IMR-90 (cell line): ENCODE measurements at regions not wholly inside any gene's neighbourhood (a gene's known extent, or its start where the extent isn't known, plus 50 kb on each side); places are given as distances from the start of the nearest gene placed in this dataset.

Source experiments
- BHLHE40 ChIP-seq: fragments of 150-350 bp; IDR thresholded peaks from 2 replicates; pipeline ENCODE4 v1.6.1; 2016; ENCODE audit warnings: mild to moderate bottlenecking, low read depth, low read length
- CEBPB ChIP-seq: IDR thresholded peaks from 2 replicates; pipeline ENCODE4 v1.6.1; 2012; ENCODE audit warnings: low read depth, low read length, improper control_type of control experiment
- CHD1 ChIP-seq: IDR thresholded peaks from 2 replicates; pipeline ENCODE4 v1.6.1; 2012; ENCODE audit warnings: low read depth, low read length, improper control_type of control experiment
- FOS ChIP-seq: fragments of 150-350 bp; IDR thresholded peaks from 2 replicates; pipeline ENCODE4 v1.6.1; 2016; ENCODE audit warnings: low read depth, low read length
- MAFK ChIP-seq: IDR thresholded peaks from 2 replicates; pipeline ENCODE4 v1.6.1; 2012; ENCODE audit warnings: low read depth, low read length, improper control_type of control experiment
- POLR2A ChIP-seq: IDR thresholded peaks from 2 replicates; pipeline ENCODE4 v1.6.1; 2012; ENCODE audit warnings: mild to moderate bottlenecking, low read depth, low read length
- RAD21 ChIP-seq: IDR thresholded peaks from 2 replicates; pipeline ENCODE4 v1.6.1; 2012; ENCODE audit warnings: low read length, improper control_type of control experiment
- RCOR1 ChIP-seq: IDR thresholded peaks from 2 replicates; pipeline ENCODE4 v1.6.1; 2012; ENCODE audit warnings: mild to moderate bottlenecking, low read length, improper control_type of control experiment; ENCODE audit not compliant: insufficient replicate concordance
- RFX5 ChIP-seq: IDR thresholded peaks from 2 replicates; pipeline ENCODE4 v1.8.0; 2012; ENCODE audit warnings: low read depth, mild to moderate bottlenecking, low read length, moderate library complexity
- SMC3 ChIP-seq: fragments of 150-350 bp; IDR thresholded peaks from 2 replicates; pipeline ENCODE4 v1.6.1; 2016; ENCODE audit warnings: low read depth, mild to moderate bottlenecking, antibody characterized with exemption, low read length, moderate library complexity
- TF ChIP-seq, protein P1 (sequence below): fragments of 150-350 bp; IDR thresholded peaks from 2 replicates; pipeline ENCODE4 v1.6.1; 2017; ENCODE audit warnings: mild to moderate bottlenecking, antibody characterized with exemption, low read length, low read depth
- TF ChIP-seq, protein P2 (sequence below): conservative IDR thresholded peaks from 2 replicates; pipeline ENCODE4 v1.5.1; 2012; ENCODE audit warnings: mild to moderate bottlenecking, low read depth, low read length, improper control_type of control experiment
- TF ChIP-seq, protein P3 (sequence below): fragments of 150-350 bp; IDR thresholded peaks from 2 replicates; pipeline ENCODE4 v1.6.1; 2016; ENCODE audit warnings: low read depth, mild to moderate bottlenecking, low read length, moderate library complexity, borderline replicate concordance

DNA sequence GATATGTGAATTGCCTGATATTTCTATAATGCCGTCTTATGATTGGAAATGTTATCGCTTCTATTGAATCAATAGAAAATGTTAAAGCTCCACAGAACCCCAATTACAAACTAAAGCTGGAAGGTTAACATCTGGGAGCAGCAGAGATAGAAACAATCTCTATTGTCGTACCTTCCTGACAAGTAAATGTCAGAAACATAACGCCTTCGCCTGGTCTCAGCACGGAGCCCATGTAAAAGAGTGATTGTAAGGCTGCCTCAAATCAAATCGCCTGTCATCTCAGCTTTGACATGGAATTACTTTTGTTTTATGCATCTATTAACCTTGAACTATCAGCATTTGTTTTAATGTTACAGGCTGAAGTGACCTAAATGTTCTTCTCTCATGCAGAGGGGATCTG lies 885.9 kb upstream of the PIK3C3 start:
- TF ChIP-seq, protein P1, sequence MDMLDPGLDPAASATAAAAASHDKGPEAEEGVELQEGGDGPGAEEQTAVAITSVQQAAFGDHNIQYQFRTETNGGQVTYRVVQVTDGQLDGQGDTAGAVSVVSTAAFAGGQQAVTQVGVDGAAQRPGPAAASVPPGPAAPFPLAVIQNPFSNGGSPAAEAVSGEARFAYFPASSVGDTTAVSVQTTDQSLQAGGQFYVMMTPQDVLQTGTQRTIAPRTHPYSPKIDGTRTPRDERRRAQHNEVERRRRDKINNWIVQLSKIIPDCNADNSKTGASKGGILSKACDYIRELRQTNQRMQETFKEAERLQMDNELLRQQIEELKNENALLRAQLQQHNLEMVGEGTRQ, result no peak
- TF ChIP-seq CEBPB (no peak), POLR2A (no peak), SMC3 (no peak), RAD21 (no peak), RFX5 (no peak), FOS (no peak), BHLHE40 (no peak), MAFK (no peak), RCOR1 (no peak), CHD1 (no peak)
- TF ChIP-seq, protein P2, sequence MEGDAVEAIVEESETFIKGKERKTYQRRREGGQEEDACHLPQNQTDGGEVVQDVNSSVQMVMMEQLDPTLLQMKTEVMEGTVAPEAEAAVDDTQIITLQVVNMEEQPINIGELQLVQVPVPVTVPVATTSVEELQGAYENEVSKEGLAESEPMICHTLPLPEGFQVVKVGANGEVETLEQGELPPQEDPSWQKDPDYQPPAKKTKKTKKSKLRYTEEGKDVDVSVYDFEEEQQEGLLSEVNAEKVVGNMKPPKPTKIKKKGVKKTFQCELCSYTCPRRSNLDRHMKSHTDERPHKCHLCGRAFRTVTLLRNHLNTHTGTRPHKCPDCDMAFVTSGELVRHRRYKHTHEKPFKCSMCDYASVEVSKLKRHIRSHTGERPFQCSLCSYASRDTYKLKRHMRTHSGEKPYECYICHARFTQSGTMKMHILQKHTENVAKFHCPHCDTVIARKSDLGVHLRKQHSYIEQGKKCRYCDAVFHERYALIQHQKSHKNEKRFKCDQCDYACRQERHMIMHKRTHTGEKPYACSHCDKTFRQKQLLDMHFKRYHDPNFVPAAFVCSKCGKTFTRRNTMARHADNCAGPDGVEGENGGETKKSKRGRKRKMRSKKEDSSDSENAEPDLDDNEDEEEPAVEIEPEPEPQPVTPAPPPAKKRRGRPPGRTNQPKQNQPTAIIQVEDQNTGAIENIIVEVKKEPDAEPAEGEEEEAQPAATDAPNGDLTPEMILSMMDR, result no peak
- TF ChIP-seq, protein P3, sequence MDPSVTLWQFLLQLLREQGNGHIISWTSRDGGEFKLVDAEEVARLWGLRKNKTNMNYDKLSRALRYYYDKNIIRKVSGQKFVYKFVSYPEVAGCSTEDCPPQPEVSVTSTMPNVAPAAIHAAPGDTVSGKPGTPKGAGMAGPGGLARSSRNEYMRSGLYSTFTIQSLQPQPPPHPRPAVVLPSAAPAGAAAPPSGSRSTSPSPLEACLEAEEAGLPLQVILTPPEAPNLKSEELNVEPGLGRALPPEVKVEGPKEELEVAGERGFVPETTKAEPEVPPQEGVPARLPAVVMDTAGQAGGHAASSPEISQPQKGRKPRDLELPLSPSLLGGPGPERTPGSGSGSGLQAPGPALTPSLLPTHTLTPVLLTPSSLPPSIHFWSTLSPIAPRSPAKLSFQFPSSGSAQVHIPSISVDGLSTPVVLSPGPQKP, result no peak
